ENCODE measurements at regions not wholly inside any gene's neighbourhood (a gene's known extent, or its start where the extent isn't known, plus 50 kb on each side); places are given as distances from the start of the nearest gene placed in this dataset.
"Not testable (repeated sequence)": the region's sequence is repeated elsewhere in the genome, so short reads cannot be mapped to it uniquely, and the experiment has no call there.

GRCh38 chr21:6428498-6429092 is 4092.8 kb upstream of the TPTE start:
- H3K27ac Mint-ChIP-seq; H3K4me3 Mint-ChIP-seq (ENCODE audit: low read depth); H3K27me3 Mint-ChIP-seq (ENCODE audit: low read depth); H3K36me3 Mint-ChIP-seq (ENCODE audit: low read depth); intact Hi-C loops (cut with micrococcal nuclease); H3K9me3 Mint-ChIP-seq; H3K4me1 Mint-ChIP-seq (ENCODE audit: low read depth); DNase-seq (ENCODE audit: low spot score): not testable (repeated sequence)

DNA sequence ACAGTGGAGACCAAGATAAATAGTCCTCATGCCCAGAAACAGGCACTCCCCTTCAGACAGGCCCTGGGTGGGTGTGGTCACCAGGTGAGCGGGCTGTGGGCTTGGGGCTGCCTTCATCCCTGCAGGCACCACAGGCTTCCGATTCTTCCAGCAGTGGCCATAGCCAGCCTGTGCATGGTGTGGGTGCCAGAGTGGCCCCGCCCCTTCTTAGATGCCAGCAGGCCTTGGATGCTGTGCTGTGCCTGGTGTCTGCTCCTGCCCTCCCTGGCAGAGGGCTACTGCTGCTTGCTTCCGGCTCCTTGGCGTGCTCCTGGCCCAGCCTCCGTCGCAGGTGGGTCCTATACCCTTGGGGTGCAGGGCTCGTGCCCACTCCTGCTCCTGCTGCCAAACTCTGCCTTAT is 4091.5 kb upstream of the TPTE start:
- H3K9me3 Mint-ChIP-seq; H3K4me1 Mint-ChIP-seq (ENCODE audit: low read depth); intact Hi-C loops (cut with micrococcal nuclease): not testable (repeated sequence)

DNA sequence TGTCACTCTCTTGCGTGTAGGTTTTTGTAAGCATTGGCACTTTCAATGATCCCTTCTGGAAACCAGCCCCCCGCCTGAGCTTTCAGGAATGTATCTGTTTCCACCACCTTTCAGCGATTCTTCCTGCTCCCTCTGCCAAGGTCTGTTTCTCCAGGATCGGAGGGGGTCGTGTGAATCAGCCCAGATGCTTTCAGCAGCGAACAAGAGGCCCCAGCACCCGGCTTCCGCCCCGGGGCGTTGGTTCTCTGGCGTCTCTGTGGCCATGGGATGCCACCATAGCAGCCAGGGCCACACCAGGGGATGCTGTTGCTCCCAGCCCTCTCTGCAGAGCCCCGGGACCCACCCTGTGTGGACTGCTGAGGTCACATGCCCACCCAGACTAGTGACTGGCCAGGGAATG is 4088.2 kb upstream of the TPTE start:
- H3K36me3 Mint-ChIP-seq (ENCODE audit: low read depth); H3K4me3 Mint-ChIP-seq (ENCODE audit: low read depth); H3K4me1 Mint-ChIP-seq (ENCODE audit: low read depth); intact Hi-C loops (cut with micrococcal nuclease); H3K27me3 Mint-ChIP-seq (ENCODE audit: low read depth); H3K27ac Mint-ChIP-seq; DNase-seq (ENCODE audit: low spot score); H3K9me3 Mint-ChIP-seq: not testable (repeated sequence)

More for the DNA sequence above, 4091.5 kb upstream of the TPTE start:
- H3K27ac Mint-ChIP-seq; H3K27me3 Mint-ChIP-seq (ENCODE audit: low read depth); H3K4me3 Mint-ChIP-seq (ENCODE audit: low read depth); H3K36me3 Mint-ChIP-seq (ENCODE audit: low read depth); DNase-seq (ENCODE audit: low spot score): not testable (repeated sequence)

DNA sequence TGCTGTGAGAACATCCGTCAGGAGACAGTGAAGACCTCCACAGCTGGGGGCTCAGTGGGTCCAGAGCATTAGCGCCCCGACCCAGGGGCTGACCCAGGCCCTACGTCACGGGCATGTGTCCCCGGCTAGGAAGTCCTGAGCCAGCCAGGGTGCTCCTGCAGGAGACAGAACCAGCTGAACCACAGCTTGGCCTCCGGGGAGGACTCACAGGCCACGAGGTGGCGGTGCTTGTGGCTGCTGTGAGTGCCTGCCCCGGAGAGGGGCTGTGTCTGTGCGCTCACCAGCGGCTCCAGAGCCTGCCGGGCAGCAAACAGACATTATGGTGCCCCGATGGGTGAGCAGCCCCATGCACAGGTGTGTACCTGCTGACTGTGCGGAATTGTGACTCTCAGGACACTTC is 4085.2 kb upstream of the TPTE start:
- H3K4me1 Mint-ChIP-seq (ENCODE audit: low read depth); intact Hi-C loops (cut with micrococcal nuclease); H3K27ac Mint-ChIP-seq; DNase-seq (ENCODE audit: low spot score); H3K9me3 Mint-ChIP-seq; H3K27me3 Mint-ChIP-seq (ENCODE audit: low read depth); H3K36me3 Mint-ChIP-seq (ENCODE audit: low read depth); H3K4me3 Mint-ChIP-seq (ENCODE audit: low read depth): not testable (repeated sequence)

DNA sequence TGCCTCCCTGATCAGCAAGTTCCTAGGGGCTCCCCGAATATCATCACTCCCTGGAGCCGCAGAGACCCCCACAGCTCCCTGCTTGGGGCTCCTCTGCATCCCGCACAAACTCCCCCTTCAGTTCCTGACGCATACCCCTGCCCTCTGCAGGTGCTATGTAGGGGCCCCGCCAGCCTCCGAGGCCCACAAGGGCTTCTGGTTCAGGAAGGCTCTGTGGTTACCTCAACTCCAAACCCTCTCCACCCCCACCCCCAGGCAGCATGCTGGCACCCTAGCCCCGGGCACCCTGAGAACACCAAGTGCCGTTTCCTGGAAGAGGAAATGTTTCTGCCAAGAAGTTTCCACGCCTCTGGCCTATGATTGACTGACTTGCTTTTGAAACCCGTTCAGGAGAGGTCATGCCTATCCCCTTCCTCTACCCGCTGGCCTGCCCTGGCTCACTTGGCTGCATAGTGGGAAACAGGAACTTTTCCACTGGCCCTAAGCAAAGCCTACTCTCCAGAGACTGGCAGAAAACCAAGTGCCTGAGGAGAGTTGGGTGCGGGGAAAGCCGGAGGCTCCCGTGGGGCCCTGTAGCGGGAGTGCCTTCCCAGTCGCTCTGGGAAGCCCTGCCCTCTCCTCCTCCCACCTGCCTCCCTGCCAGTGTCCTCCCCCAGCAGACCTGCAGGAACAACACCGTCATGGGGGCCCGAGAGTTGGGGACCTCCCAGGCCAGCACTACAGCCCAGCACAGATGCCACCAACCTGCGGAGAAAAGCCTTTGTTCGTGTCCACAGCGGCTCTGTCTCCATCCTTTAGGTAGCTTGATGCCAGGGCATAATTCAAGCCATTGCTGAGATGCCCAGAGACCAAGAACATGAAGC is 4084.2 kb upstream of the TPTE start:
- H3K4me1 Mint-ChIP-seq (ENCODE audit: low read depth); H3K9me3 Mint-ChIP-seq; DNase-seq (ENCODE audit: low spot score); H3K4me3 Mint-ChIP-seq (ENCODE audit: low read depth); intact Hi-C loops (cut with micrococcal nuclease); H3K36me3 Mint-ChIP-seq (ENCODE audit: low read depth); H3K27ac Mint-ChIP-seq; H3K27me3 Mint-ChIP-seq (ENCODE audit: low read depth): not testable (repeated sequence)

GRCh38 chr21:6437834-6438187 is 4083.6 kb upstream of the TPTE start:
- H3K27ac Mint-ChIP-seq; H3K27me3 Mint-ChIP-seq (ENCODE audit: low read depth); H3K36me3 Mint-ChIP-seq (ENCODE audit: low read depth); H3K4me1 Mint-ChIP-seq (ENCODE audit: low read depth); H3K9me3 Mint-ChIP-seq; DNase-seq (ENCODE audit: low spot score); intact Hi-C loops (cut with micrococcal nuclease); H3K4me3 Mint-ChIP-seq (ENCODE audit: low read depth): not testable (repeated sequence)

DNA sequence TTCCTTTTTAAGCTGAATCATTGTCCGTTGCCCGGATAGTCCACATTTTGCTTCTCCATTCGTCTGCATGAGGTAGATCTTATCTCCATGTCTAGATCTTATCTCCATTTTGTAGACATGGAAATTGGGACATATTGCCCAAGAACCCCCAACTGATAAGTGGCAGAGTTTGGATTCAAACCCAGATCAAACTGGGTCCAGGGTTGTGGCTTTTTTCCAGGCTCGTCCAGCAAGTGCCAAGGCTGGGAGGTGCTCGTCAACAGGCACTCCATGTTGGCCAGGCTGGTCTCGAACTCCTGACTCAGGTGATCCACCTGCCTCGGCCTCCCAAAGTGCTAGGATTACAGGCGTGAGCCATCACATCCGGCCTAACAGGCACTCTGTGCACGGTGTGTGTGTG is 4082.3 kb upstream of the TPTE start:
- H3K27ac Mint-ChIP-seq; DNase-seq (ENCODE audit: low spot score); intact Hi-C loops (cut with micrococcal nuclease); H3K4me3 Mint-ChIP-seq (ENCODE audit: low read depth); H3K9me3 Mint-ChIP-seq; H3K36me3 Mint-ChIP-seq (ENCODE audit: low read depth); H3K4me1 Mint-ChIP-seq (ENCODE audit: low read depth); H3K27me3 Mint-ChIP-seq (ENCODE audit: low read depth): not testable (repeated sequence)

DNA sequence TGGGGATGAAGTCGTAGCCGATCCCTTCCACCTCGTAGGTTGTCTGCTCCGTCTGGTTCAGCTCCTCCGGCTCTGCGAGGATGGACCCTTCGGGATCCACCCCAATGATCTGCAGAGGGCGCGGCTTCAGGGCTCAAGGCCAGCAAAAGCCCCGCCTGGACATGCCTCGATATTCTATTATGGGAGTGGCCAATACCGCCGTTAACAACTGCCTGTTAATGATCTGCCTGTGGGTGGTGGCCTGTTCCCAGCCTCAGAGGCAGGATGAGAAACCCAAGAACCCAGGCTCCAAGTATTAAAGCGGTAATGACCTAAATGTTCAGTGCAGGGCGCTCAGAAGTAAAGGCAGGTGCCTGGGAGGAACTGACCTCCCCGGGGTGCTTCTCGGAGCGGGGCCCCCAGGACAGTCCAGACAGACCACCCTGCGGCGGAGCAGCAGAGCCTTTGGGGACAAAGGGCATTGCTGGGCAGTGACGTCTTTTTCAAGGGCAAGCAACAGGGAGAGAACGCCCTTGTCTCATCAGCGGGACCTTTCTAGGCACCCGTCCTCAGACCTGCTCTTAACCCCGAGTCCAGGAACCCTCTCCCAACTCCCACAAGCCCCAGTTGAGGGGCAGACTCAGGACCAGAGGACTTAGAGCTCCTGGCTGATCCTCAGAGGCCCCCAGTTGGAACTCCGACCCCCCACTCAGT is 4066.6 kb upstream of the TPTE start:
- H3K27ac Mint-ChIP-seq; DNase-seq (ENCODE audit: low spot score); H3K9me3 Mint-ChIP-seq; H3K27me3 Mint-ChIP-seq (ENCODE audit: low read depth); intact Hi-C loops (cut with micrococcal nuclease); H3K4me1 Mint-ChIP-seq (ENCODE audit: low read depth); H3K4me3 Mint-ChIP-seq (ENCODE audit: low read depth); H3K36me3 Mint-ChIP-seq (ENCODE audit: low read depth): not testable (repeated sequence)

- H3K9me3 Mint-ChIP-seq; H3K4me1 Mint-ChIP-seq (ENCODE audit: low read depth); H3K36me3 Mint-ChIP-seq (ENCODE audit: low read depth); intact Hi-C loops (cut with micrococcal nuclease); DNase-seq (ENCODE audit: low spot score); H3K27me3 Mint-ChIP-seq (ENCODE audit: low read depth); H3K4me3 Mint-ChIP-seq (ENCODE audit: low read depth); H3K27ac Mint-ChIP-seq: not testable (repeated sequence)
These were observed 4065.2 kb upstream of the TPTE start for GRCh38 chr21:6456011-6456661.

GRCh38 chr21:6459761-6460160 is 4061.6 kb upstream of the TPTE start:
- DNase-seq (ENCODE audit: low spot score); intact Hi-C loops (cut with micrococcal nuclease); H3K4me1 Mint-ChIP-seq (ENCODE audit: low read depth); H3K27ac Mint-ChIP-seq; H3K9me3 Mint-ChIP-seq; H3K27me3 Mint-ChIP-seq (ENCODE audit: low read depth); H3K36me3 Mint-ChIP-seq (ENCODE audit: low read depth); H3K4me3 Mint-ChIP-seq (ENCODE audit: low read depth): not testable (repeated sequence)

DNA sequence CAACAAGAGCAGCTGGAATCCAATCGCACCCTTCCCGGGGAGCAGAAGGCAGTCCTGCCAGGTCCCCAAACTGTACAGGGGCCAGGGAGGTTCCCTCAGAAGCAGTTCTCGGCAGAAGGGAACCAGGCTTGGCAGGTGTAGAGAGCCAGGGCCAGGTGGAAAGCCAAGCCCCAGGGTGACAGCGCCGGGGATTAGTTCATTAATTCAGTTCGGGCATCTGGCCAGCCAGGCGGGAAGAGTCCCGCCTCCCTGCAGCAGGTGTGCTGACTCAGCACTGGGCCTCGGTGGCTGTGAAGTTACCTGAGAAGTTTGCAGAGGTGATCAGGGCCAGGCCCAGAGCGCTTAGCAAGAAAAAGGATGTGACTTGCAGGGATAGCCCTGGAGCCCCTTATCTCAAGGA is 4060.0 kb upstream of the TPTE start:
- H3K27ac Mint-ChIP-seq; H3K9me3 Mint-ChIP-seq; H3K36me3 Mint-ChIP-seq (ENCODE audit: low read depth); intact Hi-C loops (cut with micrococcal nuclease); H3K4me1 Mint-ChIP-seq (ENCODE audit: low read depth); DNase-seq (ENCODE audit: low spot score); H3K4me3 Mint-ChIP-seq (ENCODE audit: low read depth); H3K27me3 Mint-ChIP-seq (ENCODE audit: low read depth): not testable (repeated sequence)

GRCh38 chr21:6464419-6464818 is 4057.0 kb upstream of the TPTE start:
- DNase-seq (ENCODE audit: low spot score); H3K4me1 Mint-ChIP-seq (ENCODE audit: low read depth); H3K36me3 Mint-ChIP-seq (ENCODE audit: low read depth); H3K9me3 Mint-ChIP-seq; H3K27ac Mint-ChIP-seq; H3K27me3 Mint-ChIP-seq (ENCODE audit: low read depth); intact Hi-C loops (cut with micrococcal nuclease); H3K4me3 Mint-ChIP-seq (ENCODE audit: low read depth): not testable (repeated sequence)
